PC-9 (cell line): ENCODE measurements at regions not wholly inside any gene's neighbourhood (a gene's known extent, or its start where the extent isn't known, plus 50 kb on each side); places are given as distances from the start of the nearest gene placed in this dataset.

Experiments used
- CTCF ChIP-seq: fragments of 200-600 bp; sonication (generic); conservative IDR thresholded peaks from 2 replicates; pipeline ENCODE4 v1.6.1; 2017; ENCODE audit warnings: mixed run types, antibody characterized with exemption, mild to moderate bottlenecking, moderate library complexity
- EZH2 ChIP-seq: fragments of 200-600 bp; sonication (generic); IDR thresholded peaks from 2 replicates; pipeline ENCODE4 v1.8.0; 2017; ENCODE audit warnings: antibody characterized with exemption, low read depth

GRCh38 chr4:35938936-35939335 lies 305.4 kb downstream of the ARAP2 start:
- TF ChIP-seq CTCF (no peak), EZH2 (no peak)
